ENCODE measurements at regions not wholly inside any gene's neighbourhood (a gene's known extent, or its start where the extent isn't known, plus 50 kb on each side); places are given as distances from the start of the nearest gene placed in this dataset.

DNA sequence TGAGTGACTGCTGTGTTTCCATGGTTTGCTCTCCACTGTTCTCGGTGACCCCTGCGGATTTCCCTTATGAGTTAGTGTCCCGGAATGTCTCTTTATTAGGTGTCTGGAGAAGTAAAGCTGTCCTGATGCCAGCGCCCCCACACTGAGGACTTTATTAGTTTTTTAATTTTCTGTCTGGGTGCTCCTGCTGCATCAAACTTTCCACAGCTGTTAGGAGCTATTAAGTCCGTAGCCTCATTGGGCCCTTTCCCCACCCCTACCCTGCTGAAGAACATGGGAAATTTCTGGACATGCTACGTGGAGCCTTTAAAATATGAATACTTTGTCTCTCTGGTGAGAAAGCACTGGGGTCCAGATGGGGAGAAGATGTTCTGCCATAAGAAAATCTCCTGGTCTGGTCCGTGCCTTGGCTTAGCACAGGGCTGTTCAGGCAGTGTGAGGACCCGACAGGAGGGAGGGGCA is 161.7 kb upstream of the HES1 start:
- DNase-seq (ENCODE audit: low read depth, low spot score) = no peak
- no peak overlapping the region for H3K27ac ChIP-seq

DNA sequence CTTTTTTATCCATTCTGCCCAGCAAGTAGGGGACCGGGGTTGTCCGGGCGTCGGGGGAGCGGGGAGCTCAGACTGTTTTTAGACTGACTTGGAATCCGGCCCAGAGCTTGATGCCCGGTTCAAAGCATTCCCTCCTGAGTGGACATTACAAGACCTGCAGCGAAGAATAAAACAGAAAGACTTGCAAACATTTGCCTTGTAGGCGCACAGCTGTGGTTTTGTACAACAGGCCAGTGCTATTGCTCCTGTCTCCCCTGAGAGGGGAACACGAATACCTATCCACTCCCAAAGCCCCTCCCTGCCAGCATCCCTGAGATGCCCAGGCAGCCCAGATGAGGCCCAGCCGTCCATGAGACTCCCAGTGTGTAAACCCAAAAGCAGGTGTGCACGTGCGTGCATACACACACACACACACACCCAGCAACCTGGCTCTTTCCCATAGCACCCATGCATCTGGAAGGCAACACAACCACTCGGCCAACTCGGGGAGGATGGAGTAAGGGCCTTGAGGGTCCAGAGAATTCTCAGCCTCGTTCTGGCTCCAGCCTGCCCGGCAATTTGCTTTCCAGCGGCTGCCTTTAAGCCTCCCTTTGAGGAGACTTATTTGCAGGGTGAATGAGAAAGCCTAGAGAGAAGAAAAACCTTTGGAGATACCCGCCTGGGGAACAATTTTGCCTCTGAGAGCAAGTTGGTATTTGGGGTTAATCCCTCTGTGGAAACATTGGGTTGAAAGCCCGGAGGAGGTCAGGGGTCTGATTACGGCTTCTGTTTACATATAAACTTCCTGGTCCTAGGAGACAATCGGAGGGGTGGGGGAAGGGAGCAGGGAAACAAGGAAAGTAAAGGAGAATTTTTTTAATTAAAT is 161.0 kb upstream of the HES1 start:
- DNase-seq (ENCODE audit: low read depth, low spot score) = no peak
- H3K27ac ChIP-seq = no peak overlapping the region

DNA sequence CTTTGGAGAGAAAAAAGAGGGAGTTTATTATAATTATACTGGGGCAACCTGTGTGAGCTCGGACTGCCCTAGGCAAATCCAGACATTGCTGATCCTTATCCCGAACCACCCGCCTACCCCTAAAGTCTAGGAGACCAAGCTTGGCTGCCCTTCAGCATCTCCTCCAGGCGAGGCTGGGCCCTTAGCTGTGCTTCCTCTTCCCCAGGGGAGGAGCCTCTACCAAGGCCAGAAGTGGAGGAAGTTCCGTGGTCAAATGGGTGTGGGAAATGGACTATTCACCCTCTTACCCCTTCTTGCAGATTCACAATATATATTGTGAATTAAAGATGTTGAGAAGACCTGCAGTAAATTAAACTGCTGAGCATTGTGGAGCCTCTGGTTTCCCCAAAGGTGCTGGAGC is 158.3 kb upstream of the HES1 start:
- DNase-seq (ENCODE audit: low read depth, low spot score) = no peak
- H3K27ac ChIP-seq = peak overlapping the region; percentile 44

DNA sequence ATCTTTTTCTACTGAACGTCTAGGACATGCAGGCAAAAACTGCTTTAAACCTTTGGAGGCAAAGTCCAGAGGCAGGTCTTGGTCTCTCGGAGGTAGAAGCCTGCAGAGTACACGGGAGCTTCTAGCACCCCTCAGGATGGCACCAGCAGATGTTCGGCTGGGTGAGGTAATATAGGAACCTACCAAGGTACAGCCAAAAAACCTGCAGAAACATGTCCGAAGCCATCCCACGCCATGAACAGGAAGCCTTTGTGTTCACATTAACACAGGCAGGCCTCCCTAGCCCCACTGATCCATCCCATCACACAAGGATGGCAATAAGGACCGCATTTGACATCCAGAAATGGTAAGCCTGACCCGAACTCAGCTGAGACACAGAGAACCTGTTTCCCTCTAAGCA is 157.9 kb upstream of the HES1 start:
- H3K27ac ChIP-seq = peak overlapping the region; percentile 44
- no peak for DNase-seq (ENCODE audit: low read depth, low spot score)

DNA sequence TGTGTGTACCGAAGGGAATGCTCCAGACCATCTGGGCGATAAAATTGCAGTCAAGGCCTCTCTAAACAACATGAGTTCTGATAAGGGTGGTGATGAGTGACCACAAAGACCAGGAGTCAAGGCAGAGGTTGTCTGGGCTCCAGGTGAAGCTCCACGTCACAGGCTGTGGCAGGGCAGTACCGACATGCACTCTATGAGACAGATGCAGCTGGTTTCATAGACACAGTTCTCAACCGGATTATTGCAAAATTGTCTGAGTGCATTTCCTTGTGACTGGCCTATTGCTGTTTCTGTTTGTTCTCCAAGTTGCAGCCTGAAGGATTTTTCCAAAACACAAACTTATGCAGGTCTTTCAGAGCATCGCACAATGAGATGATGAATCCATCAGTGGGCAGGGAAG is 157.5 kb upstream of the HES1 start:
- no peak for DNase-seq (ENCODE audit: low read depth, low spot score)
- peak overlapping the region; percentile 44 for H3K27ac ChIP-seq

DNA sequence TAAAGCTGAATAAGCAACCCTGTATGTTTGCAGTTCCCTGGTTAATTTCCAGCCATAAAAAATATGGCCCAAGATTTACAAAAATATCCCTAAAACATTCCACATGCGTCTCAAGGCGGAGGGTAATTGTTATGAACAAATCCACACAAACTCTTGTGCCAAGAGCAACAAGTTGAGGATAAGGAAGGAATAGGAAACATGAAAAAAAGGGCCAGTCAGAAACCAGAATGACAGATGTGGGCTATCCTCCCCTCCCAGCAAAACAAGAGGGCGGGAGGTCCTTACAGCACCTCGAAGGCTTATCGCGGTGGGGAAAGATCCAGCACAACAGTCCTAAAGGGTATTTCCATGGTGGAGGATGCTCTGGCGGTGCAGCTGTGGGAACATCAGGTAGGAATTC is 155.6 kb upstream of the HES1 start:
- DNase-seq (ENCODE audit: low read depth, low spot score) = no peak
- no peak overlapping the region for H3K27ac ChIP-seq

DNA sequence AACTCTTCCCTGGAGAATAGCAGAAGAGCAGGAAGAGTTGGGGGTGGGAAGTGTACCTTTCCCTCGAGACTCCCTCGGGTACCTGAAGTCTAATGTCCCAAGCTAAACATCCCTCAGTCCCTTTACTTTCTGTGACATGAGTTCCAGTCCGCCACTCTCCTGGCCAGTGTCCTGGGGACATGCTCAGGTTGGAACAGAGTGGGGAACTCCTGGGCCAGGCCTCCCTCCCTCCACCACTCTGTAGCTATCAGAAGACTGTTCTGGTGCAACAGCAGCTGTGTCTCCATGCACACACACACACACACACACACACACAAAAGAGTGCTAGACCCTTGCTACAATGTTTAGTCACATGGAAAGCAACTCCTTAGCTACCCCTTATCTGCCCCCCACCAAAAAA is 155.0 kb upstream of the HES1 start:
- DNase-seq (ENCODE audit: low read depth, low spot score) = no peak
- H3K27ac ChIP-seq = no peak overlapping the region

DNA sequence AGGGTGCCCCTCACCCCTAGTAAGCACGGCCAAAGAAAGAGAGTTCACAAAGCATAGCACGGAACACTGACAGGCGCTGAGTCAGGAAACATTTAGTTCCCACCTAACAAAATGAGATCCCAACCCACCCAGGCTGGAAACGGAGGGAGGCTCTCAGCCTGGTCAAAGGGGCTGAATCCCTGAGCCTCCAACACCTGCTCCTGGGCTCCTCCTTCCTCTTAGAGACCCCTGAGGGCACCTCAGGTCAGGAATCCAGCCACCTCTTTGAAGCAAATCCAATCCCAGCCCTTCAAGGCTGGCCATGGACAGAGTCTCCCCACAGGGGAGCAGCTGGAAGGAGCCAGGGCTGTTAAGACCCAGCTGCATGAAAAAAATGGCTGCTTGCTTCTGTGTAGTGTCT is 154.4 kb upstream of the HES1 start:
- H3K27ac ChIP-seq = no peak overlapping the region
- DNase-seq (ENCODE audit: low read depth, low spot score) = no peak

DNA sequence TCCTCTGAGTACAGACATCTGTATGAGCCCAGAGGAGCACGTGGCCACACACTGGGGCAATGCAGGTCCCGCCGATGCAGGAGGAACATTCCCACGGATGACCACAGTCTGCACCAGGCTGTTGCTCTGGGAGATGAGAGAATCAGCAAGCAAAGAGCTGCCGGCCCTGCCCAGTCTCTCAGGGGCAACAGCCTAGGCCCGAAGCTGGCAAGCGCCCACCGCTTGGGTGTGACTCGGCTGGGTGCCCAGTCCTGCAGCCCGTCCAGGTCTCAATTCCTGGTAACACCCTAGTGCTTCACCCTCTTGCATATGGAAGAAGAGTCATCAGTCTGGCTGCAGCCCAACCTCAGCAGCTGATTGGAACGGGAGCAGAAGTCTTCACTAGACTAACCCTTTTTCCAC is 153.7 kb upstream of the HES1 start:
- H3K27ac ChIP-seq = no peak overlapping the region
- no peak for DNase-seq (ENCODE audit: low read depth, low spot score)

DNA sequence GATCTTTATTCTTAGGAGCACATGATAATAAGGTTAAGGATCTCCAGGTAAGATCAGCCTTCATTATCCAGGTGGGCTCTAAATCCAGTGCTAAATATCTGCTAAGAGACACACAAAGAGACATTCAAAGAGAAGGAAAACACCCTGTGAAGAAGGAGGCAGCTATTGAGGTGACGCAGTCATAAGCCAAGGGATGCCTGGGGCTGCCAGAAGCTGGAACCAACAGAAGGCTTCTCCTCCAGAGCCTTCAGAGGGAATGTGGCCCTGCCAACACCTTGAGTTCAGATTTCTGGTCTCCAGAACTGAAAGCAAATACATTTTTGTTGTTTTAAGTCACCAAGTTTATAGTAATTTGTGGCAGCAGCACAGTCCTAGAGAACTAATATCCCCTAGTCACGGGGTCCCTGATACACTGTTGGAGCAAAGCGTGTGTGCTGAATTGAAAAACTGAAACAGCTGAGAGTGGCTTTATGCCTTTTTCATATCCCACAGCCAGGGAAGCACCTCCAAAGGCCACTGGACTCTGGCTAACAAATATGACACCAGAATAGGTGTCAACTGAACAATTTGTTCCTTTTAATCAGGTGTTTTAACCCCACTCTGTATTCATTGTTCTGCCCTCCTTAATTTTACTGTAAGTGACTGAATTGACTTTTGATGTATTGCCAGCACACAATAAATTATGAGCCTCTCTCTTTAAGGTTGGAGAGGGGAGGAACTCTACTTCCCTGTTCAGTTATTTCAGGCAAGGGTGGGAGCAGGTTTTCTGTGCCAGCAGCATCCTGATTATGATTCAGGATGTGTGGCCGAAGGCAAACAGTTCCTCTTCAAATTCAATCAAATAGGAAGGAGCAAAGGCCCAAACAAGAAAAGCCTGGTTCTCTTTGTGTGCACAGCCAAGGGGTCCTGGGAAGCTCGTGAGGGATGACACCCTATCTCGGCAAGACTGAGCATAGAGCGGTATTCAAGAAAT is 151.8 kb upstream of the HES1 start:
- H3K27ac ChIP-seq = no peak overlapping the region
- DNase-seq (ENCODE audit: low read depth, low spot score) = no peak

DNA sequence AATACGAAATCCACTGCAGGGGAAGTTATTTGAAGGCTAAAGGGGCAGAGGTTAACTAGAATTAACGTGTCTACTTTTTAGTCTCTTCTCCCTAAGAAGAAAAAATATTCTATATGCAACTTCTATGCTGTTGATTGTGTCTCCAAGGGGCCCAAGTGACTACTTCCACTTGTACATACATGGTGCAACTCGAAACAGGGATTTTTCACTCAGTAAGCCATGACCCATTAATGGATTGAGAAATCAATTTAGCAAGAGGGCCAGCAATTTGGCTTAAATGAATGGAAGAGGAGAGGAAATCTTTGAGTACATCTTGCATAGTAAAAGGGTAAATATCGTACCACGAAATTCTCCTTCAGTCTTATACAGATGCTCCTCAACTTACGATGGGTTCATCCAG is 151.1 kb upstream of the HES1 start:
- H3K27ac ChIP-seq = no peak overlapping the region
- DNase-seq (ENCODE audit: low read depth, low spot score) = no peak

DNA sequence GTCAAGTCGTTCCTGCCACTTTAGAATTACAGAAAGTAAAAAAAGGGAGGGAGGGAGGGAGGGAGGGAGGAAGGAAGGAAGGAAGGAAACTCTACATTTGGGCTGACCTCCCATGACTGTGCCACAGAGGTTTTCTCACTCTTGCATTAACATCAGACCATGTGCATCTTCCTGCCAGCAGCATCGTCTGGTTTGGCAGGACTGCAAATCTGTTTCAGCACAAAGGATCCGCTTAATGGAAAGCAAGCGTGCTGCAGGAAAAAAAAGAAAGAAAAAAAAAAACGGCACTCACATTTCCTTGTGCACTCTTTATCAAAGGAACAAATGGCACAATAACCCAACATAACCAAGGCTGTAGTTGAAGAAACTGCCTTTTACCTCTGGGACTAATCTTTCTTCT is 148.8 kb upstream of the HES1 start:
- DNase-seq (ENCODE audit: low read depth, low spot score) = no peak
- no peak overlapping the region for H3K27ac ChIP-seq

DNA sequence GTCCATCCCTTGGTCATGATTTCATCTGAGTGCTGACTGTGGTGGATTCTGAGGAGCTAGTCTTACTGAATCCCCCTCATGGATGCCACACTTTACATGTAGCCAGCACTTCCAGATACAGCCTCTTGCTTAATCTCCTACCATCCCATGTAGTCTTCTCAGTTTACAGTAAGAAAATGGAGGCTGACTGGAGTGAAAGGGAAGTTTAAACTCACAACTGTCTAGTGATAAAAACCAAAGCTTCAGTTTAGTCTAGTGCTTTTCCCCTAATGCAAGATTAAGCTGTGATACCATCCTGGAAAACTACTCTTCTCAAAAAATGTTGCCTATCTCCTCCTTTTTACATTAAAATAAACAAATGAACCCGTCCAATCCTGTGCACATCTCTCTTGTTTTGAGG is 146.8 kb upstream of the HES1 start:
- DNase-seq (ENCODE audit: low read depth, low spot score) = no peak
- no peak overlapping the region for H3K27ac ChIP-seq

DNA sequence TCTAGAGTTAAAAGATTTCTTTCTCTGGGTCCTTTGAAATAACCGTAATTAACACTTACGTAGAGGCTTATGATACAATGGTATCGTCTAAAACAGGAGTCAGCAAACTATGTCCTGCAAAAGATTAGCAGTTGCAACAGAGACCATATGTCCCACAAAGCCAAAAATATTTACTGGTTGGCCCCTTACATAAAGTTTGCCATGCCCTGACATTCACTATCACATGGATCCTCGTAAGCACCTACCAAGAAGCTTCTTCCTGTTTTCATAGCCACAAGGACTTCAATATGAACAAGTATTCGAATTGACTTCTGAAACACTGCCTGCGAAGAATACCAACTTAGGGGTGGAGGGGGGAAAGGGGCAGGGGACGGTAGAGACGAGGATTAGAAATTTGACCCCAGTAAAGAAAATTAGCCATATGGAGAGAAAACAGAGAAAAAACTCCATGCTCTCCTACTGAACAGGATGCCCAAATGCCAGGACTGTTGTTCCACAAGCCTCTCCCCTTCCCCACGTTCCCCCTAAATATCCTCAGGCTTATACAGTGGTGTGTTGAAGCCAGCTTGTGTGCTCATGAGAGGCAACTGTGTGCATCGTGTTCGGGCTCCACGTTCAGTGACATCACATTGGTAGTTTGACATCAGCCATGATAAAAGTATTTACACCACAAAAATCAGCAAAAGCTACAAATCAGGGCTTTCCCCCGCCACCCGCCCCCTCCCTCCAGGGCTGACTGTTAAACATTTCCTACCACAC is 144.1 kb upstream of the HES1 start:
- no peak for DNase-seq (ENCODE audit: low read depth, low spot score)
- no peak overlapping the region for H3K27ac ChIP-seq

DNA sequence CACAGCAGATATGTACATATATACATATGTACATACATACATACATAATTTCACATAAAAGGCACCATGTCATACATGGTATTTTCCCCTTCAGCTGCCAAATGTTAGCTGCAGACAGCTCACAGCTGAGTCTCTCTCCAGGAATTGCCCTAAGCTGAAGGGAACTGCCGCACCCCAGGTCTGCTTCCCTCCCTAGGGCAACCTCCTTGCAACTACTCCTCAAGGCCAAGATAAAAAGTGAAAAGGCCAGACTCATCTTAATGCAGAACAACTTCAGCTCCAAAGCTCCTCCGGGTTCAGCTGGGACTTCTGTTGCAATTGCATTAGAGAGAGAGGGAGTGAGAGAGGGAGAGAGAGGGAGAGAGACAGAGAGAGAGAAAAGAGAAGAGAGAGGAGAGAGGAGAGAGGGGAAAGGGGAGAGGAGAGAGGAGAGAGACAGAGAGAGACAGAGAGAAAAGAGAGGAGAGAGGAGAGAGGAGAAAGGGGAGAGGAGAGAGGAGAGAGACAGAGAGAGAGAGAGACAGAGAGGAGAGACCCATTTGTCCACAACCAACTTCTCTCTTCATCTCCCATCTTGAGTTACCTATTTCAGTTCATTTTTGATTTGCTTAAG is 143.4 kb upstream of the HES1 start:
- DNase-seq (ENCODE audit: low read depth, low spot score) = no peak
- H3K27ac ChIP-seq = no peak overlapping the region

DNA sequence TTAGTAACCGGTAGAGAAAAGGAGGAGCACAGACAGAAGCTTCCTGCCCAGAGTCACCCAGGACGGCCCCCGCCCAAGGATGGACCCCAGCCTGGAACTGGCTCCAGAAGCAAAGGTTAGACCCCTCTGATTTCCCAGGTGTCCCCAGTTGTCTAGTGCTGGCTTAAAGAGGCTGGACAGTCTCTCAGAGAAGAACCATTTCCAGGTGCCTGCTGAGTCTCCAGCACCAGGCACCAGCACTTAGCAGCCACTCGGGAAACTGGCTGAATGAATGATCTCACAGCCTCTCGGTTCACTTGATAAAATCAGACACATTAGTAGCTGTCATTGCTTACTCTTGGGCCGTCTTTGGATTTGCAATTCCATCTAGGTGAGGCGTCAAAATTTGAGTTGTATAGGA is 139.7 kb upstream of the HES1 start:
- H3K27ac ChIP-seq = no peak overlapping the region

DNA sequence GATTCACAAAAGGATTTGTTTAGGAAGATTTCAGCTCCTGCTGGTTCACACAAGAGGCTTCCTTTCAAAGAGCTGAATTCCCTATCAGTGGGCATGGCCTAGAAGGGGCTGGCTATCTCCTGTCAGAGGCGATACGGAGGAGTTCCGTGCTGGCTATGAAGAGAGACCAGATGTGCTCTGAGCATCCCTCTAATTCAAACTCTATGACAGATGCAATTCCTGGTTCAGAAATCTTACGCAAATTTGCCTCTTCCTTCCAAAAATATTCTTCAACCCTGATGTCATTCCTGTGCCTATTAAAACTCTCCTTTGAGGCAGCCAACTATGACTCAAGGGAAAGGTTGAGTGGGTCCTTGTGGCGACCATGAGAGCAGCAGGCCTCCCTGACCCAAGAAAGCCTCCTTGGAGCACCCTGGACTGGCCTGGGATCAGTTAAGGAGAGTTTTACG is 139.3 kb upstream of the HES1 start:
- DNase-seq (ENCODE audit: low read depth, low spot score) = no peak
- no peak overlapping the region for H3K27ac ChIP-seq

More for the DNA sequence above, 139.7 kb upstream of the HES1 start:
- no peak for DNase-seq (ENCODE audit: low read depth, low spot score)

DNA sequence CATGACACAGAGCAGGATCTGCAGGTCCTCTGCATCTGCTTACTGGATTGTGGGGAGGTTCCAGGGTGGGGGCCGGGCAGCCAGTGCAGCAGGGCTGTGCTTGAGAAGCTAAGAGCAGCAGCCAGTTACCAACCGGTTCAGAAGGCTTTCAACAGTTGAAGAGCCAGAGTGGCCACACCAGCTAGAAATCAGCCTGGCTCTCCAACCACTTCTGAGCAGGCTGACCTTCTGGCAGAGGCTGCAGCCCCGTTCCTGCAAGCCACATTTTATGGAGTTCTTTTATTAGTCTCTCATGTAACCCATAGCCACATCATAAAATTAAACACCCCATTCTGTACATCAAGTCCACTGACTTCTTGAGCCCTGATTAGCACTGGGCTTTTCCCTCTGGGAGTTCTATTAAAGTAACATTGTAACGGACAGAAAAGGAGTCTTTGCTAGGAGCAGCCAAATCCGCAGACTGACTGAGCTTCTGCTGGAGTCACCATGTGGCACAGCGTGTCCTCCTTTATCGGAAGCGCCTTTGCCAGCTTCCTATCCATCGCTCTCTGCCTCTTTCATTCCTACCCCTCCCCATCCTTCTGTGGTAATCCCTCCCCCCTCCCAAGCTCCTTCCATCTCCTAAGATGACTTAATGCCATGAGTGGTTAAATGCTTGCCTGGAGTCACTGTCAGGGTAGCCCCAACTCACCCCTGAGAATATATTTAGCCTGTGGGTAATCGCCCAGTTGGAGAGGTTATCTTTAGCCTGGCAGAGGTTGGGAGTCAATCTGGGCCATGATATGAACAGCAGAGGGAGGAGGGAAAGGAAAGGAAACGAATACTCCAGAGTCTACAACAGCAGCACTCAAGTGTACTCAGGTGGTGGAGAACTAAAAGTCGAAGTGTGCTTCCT is 138.5 kb upstream of the HES1 start:
- DNase-seq (ENCODE audit: low read depth, low spot score) = no peak
- no peak overlapping the region for H3K27ac ChIP-seq

DNA sequence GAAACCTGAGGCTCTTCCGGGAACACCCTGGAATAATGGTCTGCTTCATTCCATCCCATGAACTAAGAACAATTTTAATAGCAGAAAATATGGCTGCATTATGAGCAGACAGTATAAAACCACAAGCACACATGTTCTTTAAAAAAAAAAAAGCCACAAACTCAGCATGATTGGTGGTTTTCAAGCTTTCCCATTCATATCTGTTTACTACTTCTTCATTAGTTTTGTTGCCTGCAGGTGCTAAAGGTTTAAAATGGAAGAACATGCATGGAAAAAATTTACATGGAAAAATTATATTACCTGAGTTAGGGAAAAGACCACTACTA is 137.9 kb upstream of the HES1 start:
- DNase-seq (ENCODE audit: low read depth, low spot score) = no peak

More for the DNA sequence above, 137.9 kb upstream of the HES1 start:
- no peak overlapping the region for H3K27ac ChIP-seq

Data from epithelial cell of prostate (primary cell).